Activated CD8-positive, alpha-beta memory T cell treated with anti-CD3 and anti-CD28 coated beads, Interleukin-2, amount 10 ng/mL, durations not matched to agents 7 days and 5 days (primary cell): ENCODE measurements at regions not wholly inside any gene's neighbourhood (a gene's known extent, or its start where the extent isn't known, plus 50 kb on each side); places are given as distances from the start of the nearest gene placed in this dataset.
"Not testable (repeated sequence)": the region's sequence is repeated elsewhere in the genome, so short reads cannot be mapped to it uniquely, and the experiment has no call there.

Source experiments
- ATAC-seq: fragments of 150-1000 bp; cut with Tn5 transposase; one replicate; pipeline ENCODE4 v1.10.0; 2021; ENCODE audit warnings: moderate library complexity
- CTCF ChIA-PET: fragments of 350-600 bp; sonication (Branson Sonifier 250); formaldehyde crosslinking; loops from one replicate; lab custom pipeline; 2021; ENCODE audit warnings: antibody characterized with exemption; lab: Charles Lee
- DNase-seq: peaks from one replicate; pipeline ENCODE4 v3.0.0-alpha.2; 2020
- H3K27ac Mint-ChIP-seq: one replicate; pipeline ENCODE4 v1.8.0; 2021; ENCODE audit warnings: mild to moderate bottlenecking, mixed read lengths
- H3K27me3 Mint-ChIP-seq: one replicate; pipeline ENCODE4 v1.8.0; 2021; ENCODE audit warnings: mixed read lengths
- H3K36me3 Mint-ChIP-seq: one replicate; pipeline ENCODE4 v1.8.0; 2021; ENCODE audit warnings: mild to moderate bottlenecking, mixed read lengths
- H3K4me1 Mint-ChIP-seq: one replicate; pipeline ENCODE4 v1.8.0; 2021; ENCODE audit warnings: mixed read lengths
- H3K4me3 Mint-ChIP-seq: one replicate; pipeline ENCODE4 v1.8.0; 2021; ENCODE audit warnings: mild to moderate bottlenecking, moderate library complexity, mixed read lengths
- H3K9me3 Mint-ChIP-seq: one replicate; pipeline ENCODE4 v1.8.0; 2022; ENCODE audit warnings: low read depth, mixed read lengths

GRCh38 chr4:129292194-129292593, 196.2 kb downstream of the C4orf33 start:
- CTCF ChIA-PET, H3K9me3 Mint-ChIP-seq, H3K36me3 Mint-ChIP-seq, DNase-seq, ATAC-seq, H3K4me1 Mint-ChIP-seq, H3K4me3 Mint-ChIP-seq, H3K27ac Mint-ChIP-seq: not testable (repeated sequence)
- peaks cover 13% of the 10 kb centered on the region for H3K27me3 Mint-ChIP-seq

GRCh38 chr4:129314781-129315180, 218.8 kb downstream of the C4orf33 start:
- ATAC-seq (no peak), DNase-seq (no peak)
- no peaks in the 10 kb centered on the region for H3K4me1 Mint-ChIP-seq
- no peak overlapping the region for H3K4me3 Mint-ChIP-seq
- CTCF ChIA-PET = no interaction called here
- no peaks in the 10 kb centered on the region for H3K36me3 Mint-ChIP-seq
- no peaks in the 10 kb centered on the region for H3K9me3 Mint-ChIP-seq
- H3K27me3 Mint-ChIP-seq = no peaks in the 10 kb centered on the region
- no peak overlapping the region for H3K27ac Mint-ChIP-seq

GRCh38 chr4:129322920-129323319, 227.0 kb downstream of the C4orf33 start:
- CTCF ChIA-PET = no interaction called here
- DNase-seq (no peak), ATAC-seq (no peak)
- no peaks in the 10 kb centered on the region for H3K9me3 Mint-ChIP-seq
- no peaks in the 10 kb centered on the region for H3K4me1 Mint-ChIP-seq
- no peaks in the 10 kb centered on the region for H3K36me3 Mint-ChIP-seq
- H3K27ac Mint-ChIP-seq = no peak overlapping the region
- H3K27me3 Mint-ChIP-seq = no peaks in the 10 kb centered on the region
- no peak overlapping the region for H3K4me3 Mint-ChIP-seq

- no peak overlapping the region for H3K27ac Mint-ChIP-seq
- DNase-seq (no peak), ATAC-seq (no peak)
- H3K9me3 Mint-ChIP-seq = no peaks in the 10 kb centered on the region
- no peaks in the 10 kb centered on the region for H3K27me3 Mint-ChIP-seq
- no peaks in the 10 kb centered on the region for H3K4me1 Mint-ChIP-seq
- H3K36me3 Mint-ChIP-seq = no peaks in the 10 kb centered on the region
- CTCF ChIA-PET = no interaction called here
- H3K4me3 Mint-ChIP-seq = no peak overlapping the region
These were observed 227.7 kb downstream of the C4orf33 start for GRCh38 chr4:129323658-129324057.

- H3K36me3 Mint-ChIP-seq = no peaks in the 10 kb centered on the region
- no peak for DNase-seq
- H3K9me3 Mint-ChIP-seq = no peaks in the 10 kb centered on the region
- no peak overlapping the region for H3K27ac Mint-ChIP-seq
- ATAC-seq = no peak
- H3K4me3 Mint-ChIP-seq = no peak overlapping the region
- no peaks in the 10 kb centered on the region for H3K4me1 Mint-ChIP-seq
- no peaks in the 10 kb centered on the region for H3K27me3 Mint-ChIP-seq
- CTCF ChIA-PET = no interaction called here
These were observed 230.9 kb downstream of the C4orf33 start for GRCh38 chr4:129326571-129327460.

GRCh38 chr4:129327637-129328036, 231.7 kb downstream of the C4orf33 start:
- ATAC-seq (no peak), DNase-seq (no peak)
- Mint-ChIP-seq H3K4me3 (no peak overlapping the region), H3K4me1 (no peaks in the 10 kb centered on the region), H3K36me3 (no peaks in the 10 kb centered on the region), H3K27ac (no peak overlapping the region), H3K9me3 (no peaks in the 10 kb centered on the region), H3K27me3 (no peaks in the 10 kb centered on the region)
- CTCF ChIA-PET = no interaction called here

GRCh38 chr4:129328162-129328561, 232.2 kb downstream of the C4orf33 start:
- Mint-ChIP-seq H3K9me3 (no peaks in the 10 kb centered on the region), H3K27me3 (peaks cover 2% of the 10 kb centered on the region), H3K27ac (no peak overlapping the region), H3K4me1 (no peaks in the 10 kb centered on the region), H3K36me3 (no peaks in the 10 kb centered on the region), H3K4me3 (no peak overlapping the region)
- ATAC-seq = no peak
- DNase-seq = no peak
- CTCF ChIA-PET = no interaction called here

GRCh38 chr4:129334136-129334535, 238.2 kb downstream of the C4orf33 start:
- H3K27me3 Mint-ChIP-seq = peaks cover 7% of the 10 kb centered on the region
- H3K9me3 Mint-ChIP-seq = no peaks in the 10 kb centered on the region
- CTCF ChIA-PET = no interaction called here
- no peak overlapping the region for H3K4me3 Mint-ChIP-seq
- ATAC-seq (no peak), DNase-seq (no peak)
- H3K27ac Mint-ChIP-seq = no peak overlapping the region
- H3K4me1 Mint-ChIP-seq = no peaks in the 10 kb centered on the region
- no peaks in the 10 kb centered on the region for H3K36me3 Mint-ChIP-seq

- no peaks in the 10 kb centered on the region for H3K4me1 Mint-ChIP-seq
- CTCF ChIA-PET = no interaction called here
- peaks cover 7% of the 10 kb centered on the region for H3K27me3 Mint-ChIP-seq
These were observed 239.3 kb downstream of the C4orf33 start for GRCh38 chr4:129335276-129335675.

GRCh38 chr4:129335818-129336217, 239.9 kb downstream of the C4orf33 start:
- H3K4me3 Mint-ChIP-seq = no peak overlapping the region
- H3K36me3 Mint-ChIP-seq = no peaks in the 10 kb centered on the region
- peaks cover 7% of the 10 kb centered on the region for H3K27me3 Mint-ChIP-seq
- no peaks in the 10 kb centered on the region for H3K4me1 Mint-ChIP-seq
- ATAC-seq (no peak), DNase-seq (no peak)
- H3K27ac Mint-ChIP-seq = no peak overlapping the region
- CTCF ChIA-PET = no interaction called here
- no peaks in the 10 kb centered on the region for H3K9me3 Mint-ChIP-seq

More at GRCh38 chr4:129335276-129335675, 239.3 kb downstream of the C4orf33 start:
- Mint-ChIP-seq H3K9me3 (no peaks in the 10 kb centered on the region), H3K4me3 (no peak overlapping the region), H3K27ac (no peak overlapping the region), H3K36me3 (no peaks in the 10 kb centered on the region)
- ATAC-seq = no peak
- no peak for DNase-seq

GRCh38 chr4:129336457-129337227, 240.7 kb downstream of the C4orf33 start:
- Mint-ChIP-seq H3K36me3 (no peaks in the 10 kb centered on the region), H3K9me3 (no peaks in the 10 kb centered on the region), H3K4me1 (no peaks in the 10 kb centered on the region), H3K27me3 (peaks cover 10% of the 10 kb centered on the region), H3K27ac (no peak overlapping the region), H3K4me3 (no peak overlapping the region)
- ATAC-seq (no peak), DNase-seq (no peak)
- CTCF ChIA-PET = no interaction called here

GRCh38 chr4:129337228-129337620, 241.3 kb downstream of the C4orf33 start:
- DNase-seq (no peak), ATAC-seq (no peak)
- Mint-ChIP-seq H3K9me3 (no peaks in the 10 kb centered on the region), H3K27ac (no peak overlapping the region), H3K36me3 (no peaks in the 10 kb centered on the region), H3K27me3 (peaks cover 12% of the 10 kb centered on the region), H3K4me3 (no peak overlapping the region), H3K4me1 (peaks cover under 1% of the 10 kb centered on the region)
- CTCF ChIA-PET = no interaction called here

GRCh38 chr4:129342819-129343408, 247.0 kb downstream of the C4orf33 start:
- H3K4me1 Mint-ChIP-seq = peaks cover 2% of the 10 kb centered on the region

More at GRCh38 chr4:129342819-129343408, 247.0 kb downstream of the C4orf33 start:
- ATAC-seq = no peak
- peaks cover 16% of the 10 kb centered on the region for H3K27me3 Mint-ChIP-seq
- H3K9me3 Mint-ChIP-seq = no peaks in the 10 kb centered on the region
- CTCF ChIA-PET = no interaction called here
- H3K27ac Mint-ChIP-seq = no peak overlapping the region
- H3K36me3 Mint-ChIP-seq = no peaks in the 10 kb centered on the region
- no peak overlapping the region for H3K4me3 Mint-ChIP-seq
- DNase-seq = no peak
